ENCODE measurements at regions not wholly inside any gene's neighbourhood (a gene's known extent, or its start where the extent isn't known, plus 50 kb on each side); places are given as distances from the start of the nearest gene placed in this dataset.

- TF ChIP-seq, protein P1, sequence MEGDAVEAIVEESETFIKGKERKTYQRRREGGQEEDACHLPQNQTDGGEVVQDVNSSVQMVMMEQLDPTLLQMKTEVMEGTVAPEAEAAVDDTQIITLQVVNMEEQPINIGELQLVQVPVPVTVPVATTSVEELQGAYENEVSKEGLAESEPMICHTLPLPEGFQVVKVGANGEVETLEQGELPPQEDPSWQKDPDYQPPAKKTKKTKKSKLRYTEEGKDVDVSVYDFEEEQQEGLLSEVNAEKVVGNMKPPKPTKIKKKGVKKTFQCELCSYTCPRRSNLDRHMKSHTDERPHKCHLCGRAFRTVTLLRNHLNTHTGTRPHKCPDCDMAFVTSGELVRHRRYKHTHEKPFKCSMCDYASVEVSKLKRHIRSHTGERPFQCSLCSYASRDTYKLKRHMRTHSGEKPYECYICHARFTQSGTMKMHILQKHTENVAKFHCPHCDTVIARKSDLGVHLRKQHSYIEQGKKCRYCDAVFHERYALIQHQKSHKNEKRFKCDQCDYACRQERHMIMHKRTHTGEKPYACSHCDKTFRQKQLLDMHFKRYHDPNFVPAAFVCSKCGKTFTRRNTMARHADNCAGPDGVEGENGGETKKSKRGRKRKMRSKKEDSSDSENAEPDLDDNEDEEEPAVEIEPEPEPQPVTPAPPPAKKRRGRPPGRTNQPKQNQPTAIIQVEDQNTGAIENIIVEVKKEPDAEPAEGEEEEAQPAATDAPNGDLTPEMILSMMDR (IDR thresholded peaks at IDR 0.05 in 8 of 11, conservative IDR thresholded peaks at IDR 0.05 in 3 of 11), result no peak
- TF ChIP-seq POLR2AphosphoS5 (IDR thresholded peaks at IDR 0.05) (no peak), POLR2A (IDR thresholded peaks at IDR 0.05) (no peak)
Observed at GRCh38 chr6:119628691-119629594, 279.4 kb upstream of the MAN1A1 start.

Data from spleen (tissue), 7 donors.